Mesenchymal stem cell (in vitro differentiated cells and primary cell): ENCODE measurements at regions not wholly inside any gene's neighbourhood (a gene's known extent, or its start where the extent isn't known, plus 50 kb on each side); places are given as distances from the start of the nearest gene placed in this dataset.

Experiments used
- DNase-seq: peaks from one replicate; pipeline ENCODE4 v3.0.0-alpha.2; 2013
- H2AFZ ChIP-seq: one replicate; pipeline ENCODE4 v1.6.1; 2013; ENCODE audit warnings: low read depth, mild to moderate bottlenecking, control low read depth, inconsistent platforms, low read length, moderate library complexity
- H2AK5ac ChIP-seq: 2 replicates; pipeline ENCODE4 v1.6.1; 2013; ENCODE audit warnings: low read length, moderate library complexity, mild to moderate bottlenecking, inconsistent platforms; ENCODE audit not compliant: severe bottlenecking
- H2BK120ac ChIP-seq: one replicate; pipeline ENCODE4 v1.6.1; 2013; ENCODE audit warnings: low read depth, mild to moderate bottlenecking, inconsistent platforms, low read length, moderate library complexity
- H2BK12ac ChIP-seq, 2 experiments: one replicate each; pipeline ENCODE4 v1.6.1; 2013; ENCODE audit warnings: inconsistent platforms in 2 of 2, low read length in 2 of 2, mild to moderate bottlenecking in 2 of 2, moderate library complexity in 2 of 2, control low read depth in 1 of 2
- H2BK15ac ChIP-seq: one replicate; pipeline ENCODE4 v1.6.1; 2013; ENCODE audit warnings: mild to moderate bottlenecking, low read depth, inconsistent platforms; ENCODE audit not compliant: poor library complexity, severe bottlenecking
- H2BK5ac ChIP-seq: 2 replicates; pipeline ENCODE4 v1.6.1; 2013; ENCODE audit warnings: low read depth, mild to moderate bottlenecking, low read length, control low read depth, inconsistent platforms; ENCODE audit not compliant: poor library complexity, severe bottlenecking
- H3K14ac ChIP-seq, 2 experiments: one replicate each; pipeline ENCODE4 v1.6.1; 2013; ENCODE audit warnings: inconsistent platforms in 2 of 2, low read length in 2 of 2, control low read depth in 1 of 2, mild to moderate bottlenecking in 1 of 2, moderate library complexity in 1 of 2
- H3K18ac ChIP-seq, 2 experiments: one replicate each; pipeline ENCODE4 v1.6.1; 2013; ENCODE audit warnings: inconsistent platforms in 2 of 2, low read length in 2 of 2, control low read depth in 1 of 2, low read depth in 1 of 2, mild to moderate bottlenecking in 1 of 2
- H3K23ac ChIP-seq, 2 experiments: one replicate each; pipeline ENCODE4 v1.6.1; 2013; ENCODE audit warnings: inconsistent platforms in 2 of 2, low read length in 2 of 2, mild to moderate bottlenecking in 2 of 2, moderate library complexity in 2 of 2, control low read depth in 1 of 2
- H3K27ac ChIP-seq: 2 replicates; pipeline ENCODE4 v1.5.1; 2013; ENCODE audit warnings: mild to moderate bottlenecking, moderate library complexity, low read length, control low read depth, inconsistent platforms; ENCODE audit not compliant: poor library complexity, severe bottlenecking
- H3K27me3 ChIP-seq, 2 experiments: 2 replicates each; pipeline versions ENCODE4 v1.6.1 to v1.7.0; 2013; ENCODE audit warnings: low read length in 2 of 2, mild to moderate bottlenecking in 2 of 2, moderate library complexity in 2 of 2, control low read depth in 1 of 2, inconsistent platforms in 1 of 2; ENCODE audit not compliant: control insufficient read depth in 1 of 2, insufficient read depth in 1 of 2
- H3K36me3 ChIP-seq, 2 experiments: 2 replicates each; pipeline versions ENCODE4 v1.6.1 to v1.7.0; 2013; ENCODE audit warnings: low read length in 2 of 2, control low read depth in 1 of 2, inconsistent platforms in 1 of 2, low read depth in 1 of 2, mild to moderate bottlenecking in 1 of 2; ENCODE audit not compliant: insufficient read depth in 2 of 2, control insufficient read depth in 1 of 2
- H3K4ac ChIP-seq, 2 experiments: one replicate each; pipeline ENCODE4 v1.6.1; 2013; ENCODE audit warnings: inconsistent platforms in 2 of 2, low read length in 2 of 2, mild to moderate bottlenecking in 2 of 2, moderate library complexity in 2 of 2, control low read depth in 1 of 2, low read depth in 1 of 2
- H3K4me1 ChIP-seq: 2 replicates; pipeline ENCODE4 v1.6.1; 2013; ENCODE audit warnings: low read depth, low read length, control low read depth; ENCODE audit not compliant: control insufficient read depth, insufficient read depth
- H3K4me2 ChIP-seq: 2 replicates; pipeline ENCODE4 v1.6.1; 2013; ENCODE audit warnings: low read length, mild to moderate bottlenecking, inconsistent platforms; ENCODE audit not compliant: poor library complexity, severe bottlenecking
- H3K4me3 ChIP-seq, 2 experiments: 2 replicates each; pipeline versions ENCODE4 v1.5.1 to v1.7.0; 2013; ENCODE audit warnings: low read length in 2 of 2, mild to moderate bottlenecking in 2 of 2, control low read depth in 1 of 2, low read depth in 1 of 2; ENCODE audit not compliant: insufficient read depth in 1 of 2
- H3K79me1 ChIP-seq: replicated peaks from 2 replicates; pipeline ENCODE4 v1.6.1; 2013; ENCODE audit warnings: mild to moderate bottlenecking, control low read depth, low read length, inconsistent platforms; ENCODE audit not compliant: poor library complexity, severe bottlenecking
- H3K9ac ChIP-seq: 2 replicates; pipeline ENCODE4 v1.7.0; 2013; ENCODE audit warnings: mild to moderate bottlenecking, low read length, moderate library complexity
- H3K9me3 ChIP-seq: 2 replicates; pipeline ENCODE4 v1.7.0; 2013; ENCODE audit warnings: mild to moderate bottlenecking, low read length; ENCODE audit not compliant: control insufficient read depth
- H4K8ac ChIP-seq: one replicate; pipeline ENCODE4 v1.6.1; 2013; ENCODE audit warnings: inconsistent platforms, mild to moderate bottlenecking, low read length, moderate library complexity
- H4K91ac ChIP-seq: one replicate; pipeline ENCODE4 v1.6.1; 2013; ENCODE audit warnings: mild to moderate bottlenecking, low read length, inconsistent platforms
- WGBS: methylation state at CpG from one replicate; pipeline ENCODE4 v1.1.7; 2013; ENCODE audit warnings: mixed read lengths; 5-methylcytosine and 5-hydroxymethylcytosine counted together

DNA sequence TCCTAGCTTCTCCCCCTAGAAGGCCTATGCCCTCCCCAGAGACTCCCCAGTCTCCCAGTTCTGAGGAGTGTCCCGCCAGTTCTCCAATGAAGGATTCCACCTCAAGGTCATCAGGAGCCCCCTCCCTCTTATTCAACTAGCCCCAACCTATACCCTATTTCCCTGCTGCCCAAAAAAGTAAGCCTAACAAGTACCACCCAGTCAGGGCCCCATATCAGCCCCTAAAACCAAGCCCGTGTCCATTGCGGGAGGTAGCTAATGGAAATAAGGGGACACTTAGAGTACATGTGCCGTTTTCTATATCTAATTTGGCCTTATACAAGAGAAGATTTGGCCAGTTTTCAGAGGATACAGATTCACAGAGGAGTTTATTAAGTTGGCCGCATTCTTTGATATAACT lies 416.2 kb downstream of the MATN1 start:
- Histone ChIP-seq H2BK5ac (no peak overlapping the region), H3K79me1 (no peaks in the 10 kb centered on the region), H3K4ac (no peak overlapping the region), H3K9ac (no peak overlapping the region), H3K4me2 (no peak overlapping the region), H3K18ac (no peak overlapping the region), H3K4me1 (no peaks in the 10 kb centered on the region), H3K27me3 (peaks cover 0 to 62% of the 10 kb centered on the region in 2 experiments), H3K14ac (no peak overlapping the region), H3K27ac (no peak overlapping the region), H2BK15ac (no peak overlapping the region), H2BK12ac (no peak overlapping the region), H3K36me3 (no peaks in the 10 kb centered on the region), H3K23ac (no peak overlapping the region), H2AK5ac (no peak overlapping the region), H3K9me3 (no peaks in the 10 kb centered on the region), H2BK120ac (no peak overlapping the region), H3K4me3 (no peak overlapping the region), H4K8ac (no peak overlapping the region), H2AFZ (no peak overlapping the region), H4K91ac (no peak overlapping the region)
- WGBS, result 87% methylated on average over 5 of the region's 5 CpGs
- no peak for DNase-seq

DNA sequence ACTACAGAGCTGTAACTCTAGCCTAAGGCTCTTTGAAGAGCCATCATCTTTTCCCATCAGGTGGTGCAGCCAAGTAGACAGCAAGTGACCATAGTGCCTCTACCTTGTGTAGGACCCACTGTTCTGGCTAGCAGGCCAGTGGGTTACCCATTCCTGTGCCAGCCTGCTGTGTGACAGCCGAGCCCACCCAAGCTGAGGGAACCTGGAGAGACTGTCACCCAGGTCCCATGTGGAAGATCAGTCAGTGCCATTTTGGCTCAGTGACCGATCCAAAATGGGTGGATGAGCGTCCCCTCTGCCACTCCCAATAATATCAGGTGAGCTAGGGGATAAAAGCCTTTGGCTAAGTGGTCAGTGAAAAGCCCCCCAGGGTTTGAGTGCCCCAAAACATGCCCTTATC lies 417.9 kb downstream of the MATN1 start:
- no peak for DNase-seq
- no peak overlapping the region for H2AK5ac ChIP-seq
- no peak overlapping the region for H3K4me3 ChIP-seq
- H3K18ac ChIP-seq, result no peak overlapping the region
- H3K36me3 ChIP-seq, result no peaks in the 10 kb centered on the region
- H3K14ac ChIP-seq, result no peak overlapping the region
- H3K9me3 ChIP-seq, result no peaks in the 10 kb centered on the region
- no peak overlapping the region for H3K4me2 ChIP-seq
- no peak overlapping the region for H2BK120ac ChIP-seq
- H3K27me3 ChIP-seq, result peaks cover 0 to 64% of the 10 kb centered on the region in 2 experiments
- no peak overlapping the region for H4K91ac ChIP-seq
- H3K23ac ChIP-seq, result no peak overlapping the region
- H3K4me1 ChIP-seq, result no peaks in the 10 kb centered on the region
- no peaks in the 10 kb centered on the region for H3K79me1 ChIP-seq
- H2BK5ac ChIP-seq, result no peak overlapping the region
- no peak overlapping the region for H2BK12ac ChIP-seq
- no peak overlapping the region for H2AFZ ChIP-seq
- no peak overlapping the region for H3K9ac ChIP-seq
- 64% methylated on average over 3 of the region's 3 CpGs for WGBS
- H2BK15ac ChIP-seq, result no peak overlapping the region
- no peak overlapping the region for H3K4ac ChIP-seq
- no peak overlapping the region for H3K27ac ChIP-seq
- H4K8ac ChIP-seq, result no peak overlapping the region

DNA sequence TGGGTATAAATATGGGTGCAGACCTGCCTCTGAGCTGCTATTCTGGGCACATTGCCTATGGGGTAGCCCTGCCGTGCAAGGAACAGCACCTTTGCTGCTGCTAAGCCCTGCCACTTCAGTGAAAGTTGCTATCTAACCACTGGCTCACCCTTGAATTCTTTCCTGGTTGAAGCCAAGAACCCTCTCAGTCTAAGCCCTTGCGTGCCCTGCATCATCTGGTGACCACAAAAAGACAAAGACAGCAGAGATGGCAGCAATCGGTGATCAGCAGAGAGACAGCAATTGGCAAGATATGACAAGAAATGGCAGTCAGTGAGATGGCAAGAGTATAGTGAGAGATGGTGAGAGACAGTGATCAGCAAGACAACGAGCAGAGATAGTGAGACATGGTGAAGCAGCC lies 418.3 kb downstream of the MATN1 start:
- Histone ChIP-seq H3K4ac (no peak overlapping the region), H2BK120ac (no peak overlapping the region), H2BK12ac (no peak overlapping the region), H3K4me3 (no peak overlapping the region), H3K79me1 (no peaks in the 10 kb centered on the region), H3K27me3 (peaks cover 0 to 65% of the 10 kb centered on the region in 2 experiments), H3K9me3 (no peaks in the 10 kb centered on the region), H3K27ac (no peak overlapping the region), H3K4me1 (no peaks in the 10 kb centered on the region), H2AK5ac (no peak overlapping the region), H2BK15ac (no peak overlapping the region), H3K36me3 (no peaks in the 10 kb centered on the region), H3K4me2 (no peak overlapping the region), H3K14ac (no peak overlapping the region), H3K9ac (no peak overlapping the region), H2BK5ac (no peak overlapping the region), H2AFZ (no peak overlapping the region), H3K18ac (no peak overlapping the region), H4K91ac (no peak overlapping the region), H3K23ac (no peak overlapping the region), H4K8ac (no peak overlapping the region)
- WGBS, result 66% methylated on average over 4 of the region's 4 CpGs
- DNase-seq, result no peak

DNA sequence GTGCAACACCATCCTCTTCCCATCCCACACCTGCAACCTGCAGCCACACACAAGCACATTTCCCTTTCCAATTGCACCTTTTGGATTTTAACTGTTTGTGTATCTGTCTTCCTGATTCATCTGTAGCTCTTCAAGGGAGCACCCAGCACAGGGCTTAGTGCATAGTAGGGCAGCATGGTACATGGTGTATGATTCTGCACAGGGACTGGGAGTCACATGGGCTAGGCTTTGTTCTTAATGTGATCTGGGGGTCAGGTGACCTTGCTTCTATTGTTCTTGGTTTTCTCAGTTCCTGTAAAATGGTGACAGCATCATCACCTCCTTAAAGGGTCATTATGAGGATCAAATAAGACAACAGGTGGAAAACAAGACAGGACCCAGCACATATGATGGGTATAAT lies 419.3 kb downstream of the MATN1 start:
- H2BK15ac ChIP-seq, result no peak overlapping the region
- no peak overlapping the region for H2AK5ac ChIP-seq
- no peak overlapping the region for H2BK5ac ChIP-seq
- no peak overlapping the region for H2AFZ ChIP-seq
- H3K4me3 ChIP-seq, result no peak overlapping the region
- no peak overlapping the region for H3K4ac ChIP-seq
- H2BK120ac ChIP-seq, result no peak overlapping the region
- H3K14ac ChIP-seq, result no peak overlapping the region
- no peak overlapping the region for H3K27ac ChIP-seq
- H4K8ac ChIP-seq, result no peak overlapping the region
- no peak for DNase-seq
- no peak overlapping the region for H2BK12ac ChIP-seq
- H3K79me1 ChIP-seq, result no peaks in the 10 kb centered on the region
- H3K18ac ChIP-seq, result no peak overlapping the region
- H4K91ac ChIP-seq, result no peak overlapping the region
- H3K27me3 ChIP-seq, result peaks cover 0 to 72% of the 10 kb centered on the region in 2 experiments
- H3K4me1 ChIP-seq, result no peaks in the 10 kb centered on the region
- no peak overlapping the region for H3K23ac ChIP-seq
- no peaks in the 10 kb centered on the region for H3K9me3 ChIP-seq
- H3K4me2 ChIP-seq, result no peak overlapping the region
- H3K9ac ChIP-seq, result no peak overlapping the region
- H3K36me3 ChIP-seq, result no peaks in the 10 kb centered on the region
